ENCODE measurements at regions not wholly inside any gene's neighbourhood (a gene's known extent, or its start where the extent isn't known, plus 50 kb on each side); places are given as distances from the start of the nearest gene placed in this dataset.

DNA sequence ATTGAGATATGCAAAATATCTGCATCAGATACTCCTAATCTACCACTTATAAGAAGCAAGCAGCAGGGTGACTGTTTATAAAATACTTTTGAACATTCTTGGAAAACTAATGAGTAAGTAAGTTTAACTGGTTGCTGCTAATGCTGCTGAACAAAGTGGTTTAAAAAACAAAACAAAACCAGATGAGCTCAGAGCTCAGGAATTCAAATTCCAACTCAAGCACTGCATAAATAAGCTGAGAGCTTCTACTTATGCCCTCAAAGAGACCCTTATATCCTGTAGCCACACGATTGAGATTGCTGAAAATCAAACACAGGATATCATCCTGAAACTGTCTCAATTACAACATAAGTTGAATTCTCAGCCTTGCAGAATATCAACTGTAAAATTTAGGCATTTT is 62.3 kb upstream of the NYAP2 start:
- TF ChIP-seq, protein P1, sequence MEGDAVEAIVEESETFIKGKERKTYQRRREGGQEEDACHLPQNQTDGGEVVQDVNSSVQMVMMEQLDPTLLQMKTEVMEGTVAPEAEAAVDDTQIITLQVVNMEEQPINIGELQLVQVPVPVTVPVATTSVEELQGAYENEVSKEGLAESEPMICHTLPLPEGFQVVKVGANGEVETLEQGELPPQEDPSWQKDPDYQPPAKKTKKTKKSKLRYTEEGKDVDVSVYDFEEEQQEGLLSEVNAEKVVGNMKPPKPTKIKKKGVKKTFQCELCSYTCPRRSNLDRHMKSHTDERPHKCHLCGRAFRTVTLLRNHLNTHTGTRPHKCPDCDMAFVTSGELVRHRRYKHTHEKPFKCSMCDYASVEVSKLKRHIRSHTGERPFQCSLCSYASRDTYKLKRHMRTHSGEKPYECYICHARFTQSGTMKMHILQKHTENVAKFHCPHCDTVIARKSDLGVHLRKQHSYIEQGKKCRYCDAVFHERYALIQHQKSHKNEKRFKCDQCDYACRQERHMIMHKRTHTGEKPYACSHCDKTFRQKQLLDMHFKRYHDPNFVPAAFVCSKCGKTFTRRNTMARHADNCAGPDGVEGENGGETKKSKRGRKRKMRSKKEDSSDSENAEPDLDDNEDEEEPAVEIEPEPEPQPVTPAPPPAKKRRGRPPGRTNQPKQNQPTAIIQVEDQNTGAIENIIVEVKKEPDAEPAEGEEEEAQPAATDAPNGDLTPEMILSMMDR (IDR thresholded peaks at IDR 0.05; ENCODE audit: low read depth, low read length) = no peak
- TF ChIP-seq EZH2phosphoT487 (IDR thresholded peaks at IDR 0.05; ENCODE audit: low read depth) = no peak

Data from OCI-LY3 (cell line).